Fibroblast of the aortic adventitia (primary cell): ENCODE measurements at regions not wholly inside any gene's neighbourhood (a gene's known extent, or its start where the extent isn't known, plus 50 kb on each side); places are given as distances from the start of the nearest gene placed in this dataset.
A peak's percentile ranks its signal among the peaks of the same experiment; 100 is the strongest.

ENCODE experiments used
- DNase-seq: peaks from one replicate; pipeline ENCODE4 v3.0.0-alpha.2; 2010; ENCODE audit warnings: low read depth
- H3K4me3 ChIP-seq: 2 replicates; pipeline ENCODE4 v1.5.1; 2011; ENCODE audit warnings: low read depth, mild to moderate bottlenecking, control low read depth, low read length, moderate library complexity
- TF ChIP-seq, protein P1 (sequence below): IDR thresholded peaks from 2 replicates; pipeline ENCODE4 v1.5.1; 2011; ENCODE audit warnings: mild to moderate bottlenecking, low read length, control low read depth, inconsistent platforms; ENCODE audit not compliant: insufficient read depth

DNA sequence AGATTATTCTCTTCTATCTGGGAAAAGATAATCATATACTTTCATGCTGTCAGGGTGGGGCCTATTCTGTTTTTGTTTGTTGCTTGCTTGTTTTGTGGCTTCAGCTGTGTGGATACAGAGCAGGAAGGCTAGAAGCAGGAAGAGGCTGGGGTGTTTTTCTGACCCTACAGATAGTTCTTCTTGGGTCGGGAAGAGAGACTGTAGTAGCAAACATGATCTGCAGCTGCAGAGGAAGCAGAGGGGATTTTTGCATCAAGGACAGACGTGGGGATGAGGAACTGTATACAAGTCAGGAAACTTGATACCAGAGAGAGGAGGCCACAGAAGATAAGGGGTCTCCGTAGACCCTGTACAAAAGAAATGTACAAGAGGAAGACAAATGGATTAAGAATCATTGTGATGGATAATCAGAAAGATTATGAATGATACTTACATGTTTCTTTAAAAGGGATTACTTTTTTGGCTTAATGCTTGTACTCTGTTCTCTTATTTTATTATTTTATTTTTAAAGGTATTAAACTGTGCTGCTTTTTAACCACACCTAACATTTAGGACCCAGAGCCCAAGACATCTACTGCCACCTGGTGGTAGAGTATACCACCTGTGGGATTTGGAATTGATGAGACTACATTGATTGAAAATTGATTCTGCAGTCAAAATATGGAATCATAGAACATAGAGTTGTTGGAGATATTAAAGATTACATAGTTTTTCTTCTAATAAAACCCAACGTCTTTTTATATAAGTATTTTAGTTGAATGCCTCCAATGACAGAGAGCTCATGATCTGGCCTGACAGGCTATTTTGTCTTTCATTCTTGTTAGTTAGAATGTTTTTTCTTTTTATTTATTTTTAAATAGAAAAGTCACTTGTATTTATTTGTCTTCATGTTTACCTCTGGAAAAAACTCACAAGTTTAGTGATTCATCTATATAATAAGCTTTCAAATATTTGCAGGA, 87.3 kb upstream of the ROPN1 start:
- DNase-seq, result peak; percentile 59
- TF ChIP-seq, protein P1, sequence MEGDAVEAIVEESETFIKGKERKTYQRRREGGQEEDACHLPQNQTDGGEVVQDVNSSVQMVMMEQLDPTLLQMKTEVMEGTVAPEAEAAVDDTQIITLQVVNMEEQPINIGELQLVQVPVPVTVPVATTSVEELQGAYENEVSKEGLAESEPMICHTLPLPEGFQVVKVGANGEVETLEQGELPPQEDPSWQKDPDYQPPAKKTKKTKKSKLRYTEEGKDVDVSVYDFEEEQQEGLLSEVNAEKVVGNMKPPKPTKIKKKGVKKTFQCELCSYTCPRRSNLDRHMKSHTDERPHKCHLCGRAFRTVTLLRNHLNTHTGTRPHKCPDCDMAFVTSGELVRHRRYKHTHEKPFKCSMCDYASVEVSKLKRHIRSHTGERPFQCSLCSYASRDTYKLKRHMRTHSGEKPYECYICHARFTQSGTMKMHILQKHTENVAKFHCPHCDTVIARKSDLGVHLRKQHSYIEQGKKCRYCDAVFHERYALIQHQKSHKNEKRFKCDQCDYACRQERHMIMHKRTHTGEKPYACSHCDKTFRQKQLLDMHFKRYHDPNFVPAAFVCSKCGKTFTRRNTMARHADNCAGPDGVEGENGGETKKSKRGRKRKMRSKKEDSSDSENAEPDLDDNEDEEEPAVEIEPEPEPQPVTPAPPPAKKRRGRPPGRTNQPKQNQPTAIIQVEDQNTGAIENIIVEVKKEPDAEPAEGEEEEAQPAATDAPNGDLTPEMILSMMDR, result peak; percentile 83
- H3K4me3 ChIP-seq, result no peak overlapping the region

DNA sequence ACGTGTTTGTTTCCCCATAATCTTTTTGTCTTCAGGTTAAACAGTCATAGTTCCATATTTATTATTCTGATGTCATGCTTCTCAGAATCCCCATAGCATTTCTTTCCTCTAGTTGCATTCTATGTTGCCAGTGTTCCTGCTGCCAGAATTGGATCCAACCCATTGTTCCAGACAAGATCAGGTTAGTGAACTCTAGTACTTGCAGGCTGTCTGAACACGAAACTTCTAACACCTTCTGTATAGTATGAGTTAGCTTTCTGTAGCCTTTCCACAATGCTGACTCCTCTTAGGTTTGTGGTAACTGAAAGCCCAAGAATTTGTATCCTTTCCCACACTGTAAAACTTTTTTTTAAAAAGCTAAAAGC, 88.0 kb upstream of the ROPN1 start:
- no peak for DNase-seq
- TF ChIP-seq, protein P1, result no peak

GRCh38 chr3:124082343-124082742, 90.4 kb upstream of the ROPN1 start:
- TF ChIP-seq, protein P1, result no peak
- DNase-seq, result no peak
- no peak overlapping the region for H3K4me3 ChIP-seq

More for the DNA sequence above, 88.0 kb upstream of the ROPN1 start:
- no peak overlapping the region for H3K4me3 ChIP-seq

GRCh38 chr3:124084022-124084881, 92.3 kb upstream of the ROPN1 start:
- H3K4me3 ChIP-seq, result no peak overlapping the region
- no peak for DNase-seq
- TF ChIP-seq, protein P1, result no peak

DNA sequence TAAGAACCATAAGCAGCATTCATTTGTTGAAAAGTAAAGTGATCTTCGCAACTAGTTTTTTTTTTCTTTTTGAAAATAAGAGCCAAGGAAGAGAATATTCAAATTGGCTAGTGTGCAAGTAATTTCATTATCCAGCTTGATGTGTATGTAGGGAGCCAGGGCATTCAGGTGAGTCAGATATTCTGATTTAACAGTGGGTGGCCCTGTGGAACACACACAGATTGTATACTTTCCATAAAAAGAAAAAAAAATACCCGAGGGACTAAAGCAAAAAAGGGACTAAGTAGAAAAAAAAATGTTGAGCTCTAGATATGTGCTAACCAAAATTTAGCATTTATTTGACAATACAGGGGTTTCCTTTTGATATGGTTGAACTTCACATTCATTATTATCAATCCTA, 96.9 kb upstream of the ROPN1 start:
- DNase-seq, result no peak
- TF ChIP-seq, protein P1, result no peak

GRCh38 chr3:124089214-124089613, 97.3 kb upstream of the ROPN1 start:
- H3K4me3 ChIP-seq, result no peak overlapping the region
- no peak for DNase-seq
- TF ChIP-seq, protein P1, result no peak

More for the DNA sequence above, 96.9 kb upstream of the ROPN1 start:
- no peak overlapping the region for H3K4me3 ChIP-seq
